Ectodermal cell (in vitro differentiated cells): ENCODE measurements at regions not wholly inside any gene's neighbourhood (a gene's known extent, or its start where the extent isn't known, plus 50 kb on each side); places are given as distances from the start of the nearest gene placed in this dataset.

Experiments
- H3K27ac ChIP-seq: 2 replicates; pipeline ENCODE4 v1.7.0; 2013; ENCODE audit warnings: mild to moderate bottlenecking, low read depth, low read length; ENCODE audit not compliant: insufficient read depth, poor library complexity, severe bottlenecking
- H3K27me3 ChIP-seq: 2 replicates; pipeline ENCODE4 v1.7.0; 2013; ENCODE audit warnings: mild to moderate bottlenecking, low read length; ENCODE audit not compliant: insufficient read depth, control insufficient read depth, poor library complexity, severe bottlenecking
- H3K36me3 ChIP-seq: one replicate; pipeline ENCODE4 v1.7.0; 2013; ENCODE audit warnings: low read length; ENCODE audit not compliant: control insufficient read depth, insufficient read depth
- H3K4me1 ChIP-seq: one replicate; pipeline ENCODE4 v1.7.0; 2013; ENCODE audit warnings: low read length; ENCODE audit not compliant: control insufficient read depth, insufficient read depth
- H3K4me3 ChIP-seq: 2 replicates; pipeline ENCODE4 v1.7.0; 2013; ENCODE audit warnings: low read depth, low read length, control low read depth; ENCODE audit not compliant: insufficient read depth
- H3K9me3 ChIP-seq: 2 replicates; pipeline ENCODE4 v1.7.0; 2013; ENCODE audit warnings: mild to moderate bottlenecking, low read length, moderate library complexity; ENCODE audit not compliant: control insufficient read depth
- WGBS, 2 experiments: methylation state at CpG; one replicate each; pipeline ENCODE4 v1.1.7; 2013; ENCODE audit warnings: missing lambda C conversion rate in 2 of 2; 5-methylcytosine and 5-hydroxymethylcytosine counted together

GRCh38 chr3:148280623-148281242 lies 417.0 kb upstream of the AGTR1 start:
- H3K27ac ChIP-seq, result no peak overlapping the region
- no peaks in the 10 kb centered on the region for H3K4me1 ChIP-seq
- H3K36me3 ChIP-seq, result no peaks in the 10 kb centered on the region
- H3K9me3 ChIP-seq, result no peaks in the 10 kb centered on the region
- WGBS, 2 experiments, result 94% methylated on average over 38 of the region's 38 CpGs
- no peaks in the 10 kb centered on the region for H3K27me3 ChIP-seq
- no peak overlapping the region for H3K4me3 ChIP-seq

GRCh38 chr3:148289159-148289558 lies 408.5 kb upstream of the AGTR1 start:
- H3K4me1 ChIP-seq, result no peaks in the 10 kb centered on the region
- no peaks in the 10 kb centered on the region for H3K36me3 ChIP-seq
- no peaks in the 10 kb centered on the region for H3K27me3 ChIP-seq
- no peak overlapping the region for H3K27ac ChIP-seq
- H3K9me3 ChIP-seq, result no peaks in the 10 kb centered on the region
- 95 to 97% methylated on average over 5 to 6 of the region's 6 CpGs for WGBS, 2 experiments
- H3K4me3 ChIP-seq, result no peak overlapping the region

- no peak overlapping the region for H3K4me3 ChIP-seq
- no peaks in the 10 kb centered on the region for H3K9me3 ChIP-seq
- no peaks in the 10 kb centered on the region for H3K27me3 ChIP-seq
- H3K27ac ChIP-seq, result no peak overlapping the region
- H3K36me3 ChIP-seq, result no peaks in the 10 kb centered on the region
- H3K4me1 ChIP-seq, result no peaks in the 10 kb centered on the region
Observed at GRCh38 chr3:148297013-148297412, 400.7 kb upstream of the AGTR1 start.

GRCh38 chr3:148307443-148307843 lies 390.3 kb upstream of the AGTR1 start:
- Histone ChIP-seq H3K4me3 (no peak overlapping the region), H3K27me3 (no peaks in the 10 kb centered on the region), H3K4me1 (no peaks in the 10 kb centered on the region), H3K27ac (no peak overlapping the region), H3K9me3 (no peaks in the 10 kb centered on the region), H3K36me3 (no peaks in the 10 kb centered on the region)
- WGBS, 2 experiments, result 91 to 100% methylated on average over 1 of the region's 2 CpGs

DNA sequence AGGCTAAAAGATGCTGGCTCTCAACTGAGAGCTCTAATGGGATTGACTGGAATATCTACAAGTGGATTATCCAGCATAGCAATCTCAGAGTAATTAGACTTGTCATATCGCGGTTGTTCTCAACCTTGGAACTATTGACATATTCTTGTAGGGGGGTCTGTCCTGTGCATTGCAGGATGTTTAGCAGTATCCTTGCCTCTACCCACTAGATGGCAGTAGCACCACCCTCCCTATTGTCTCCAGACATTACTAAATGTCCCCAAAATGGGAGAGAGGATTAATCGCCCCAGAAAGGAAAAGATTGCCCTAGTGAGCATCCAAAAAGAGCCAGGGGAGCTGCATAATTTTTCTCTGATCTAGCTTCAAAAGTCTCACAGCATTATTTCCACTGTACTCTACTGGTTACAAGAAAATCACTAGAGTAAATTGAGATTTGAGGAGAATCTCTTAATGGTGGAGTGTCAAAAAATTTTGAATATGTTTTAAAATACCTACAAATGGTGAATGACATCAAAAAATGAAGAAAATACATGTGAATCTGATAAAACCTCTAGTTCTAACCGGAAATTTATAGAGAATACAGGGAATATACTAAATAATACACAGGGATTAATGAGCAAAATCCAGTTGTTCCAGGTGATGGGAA lies 388.2 kb upstream of the AGTR1 start:
- Histone ChIP-seq H3K27ac (no peak overlapping the region), H3K4me1 (no peaks in the 10 kb centered on the region), H3K9me3 (no peaks in the 10 kb centered on the region), H3K4me3 (no peak overlapping the region), H3K27me3 (no peaks in the 10 kb centered on the region), H3K36me3 (no peaks in the 10 kb centered on the region)
- 43 to 54% methylated on average over 3 of the region's 4 CpGs for WGBS, 2 experiments

GRCh38 chr3:148315756-148316155 lies 381.9 kb upstream of the AGTR1 start:
- 90 to 92% methylated on average over 2 to 3 of the region's 3 CpGs for WGBS, 2 experiments
- Histone ChIP-seq H3K27ac (no peak overlapping the region), H3K9me3 (no peaks in the 10 kb centered on the region), H3K36me3 (no peaks in the 10 kb centered on the region), H3K4me3 (no peak overlapping the region), H3K4me1 (no peaks in the 10 kb centered on the region), H3K27me3 (no peaks in the 10 kb centered on the region)

- H3K27ac ChIP-seq, result no peak overlapping the region
- H3K4me1 ChIP-seq, result no peaks in the 10 kb centered on the region
- no peaks in the 10 kb centered on the region for H3K27me3 ChIP-seq
- 93% methylated on average over 3 of the region's 3 CpGs for WGBS, 2 experiments
- H3K36me3 ChIP-seq, result no peaks in the 10 kb centered on the region
- no peaks in the 10 kb centered on the region for H3K9me3 ChIP-seq
- no peak overlapping the region for H3K4me3 ChIP-seq
Observed at GRCh38 chr3:148318240-148318639, 379.5 kb upstream of the AGTR1 start.

GRCh38 chr3:148319161-148319915 lies 378.4 kb upstream of the AGTR1 start:
- no peak overlapping the region for H3K27ac ChIP-seq
- WGBS, 2 experiments, result 87 to 89% methylated on average over 4 to 7 of the region's 7 CpGs
- no peak overlapping the region for H3K4me3 ChIP-seq
- no peaks in the 10 kb centered on the region for H3K9me3 ChIP-seq
- no peaks in the 10 kb centered on the region for H3K36me3 ChIP-seq
- H3K27me3 ChIP-seq, result no peaks in the 10 kb centered on the region
- H3K4me1 ChIP-seq, result no peaks in the 10 kb centered on the region

DNA sequence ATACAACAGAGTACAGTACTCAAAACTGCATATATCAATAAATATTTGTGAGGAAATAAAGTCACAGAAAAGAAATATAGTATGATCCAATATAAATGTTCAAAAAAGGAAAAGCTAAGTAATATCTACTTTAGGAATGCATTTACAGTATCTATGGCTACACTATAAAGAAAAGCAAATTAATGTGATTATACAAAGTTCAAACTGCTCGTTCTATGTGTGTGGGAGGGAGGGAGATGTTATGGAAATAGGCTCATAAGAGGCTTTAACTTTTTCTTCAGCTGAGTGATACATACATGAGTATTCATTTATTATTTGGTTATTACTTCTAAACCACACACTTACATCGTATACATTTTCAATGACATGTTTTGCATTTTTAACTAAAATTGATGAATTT lies 377.7 kb upstream of the AGTR1 start:
- Histone ChIP-seq H3K27ac (no peak overlapping the region), H3K4me3 (no peak overlapping the region), H3K27me3 (no peaks in the 10 kb centered on the region), H3K9me3 (no peaks in the 10 kb centered on the region), H3K36me3 (no peaks in the 10 kb centered on the region), H3K4me1 (no peaks in the 10 kb centered on the region)
- no CpG with 5 or more reads among the region's 2 CpGs for WGBS, 2 experiments

DNA sequence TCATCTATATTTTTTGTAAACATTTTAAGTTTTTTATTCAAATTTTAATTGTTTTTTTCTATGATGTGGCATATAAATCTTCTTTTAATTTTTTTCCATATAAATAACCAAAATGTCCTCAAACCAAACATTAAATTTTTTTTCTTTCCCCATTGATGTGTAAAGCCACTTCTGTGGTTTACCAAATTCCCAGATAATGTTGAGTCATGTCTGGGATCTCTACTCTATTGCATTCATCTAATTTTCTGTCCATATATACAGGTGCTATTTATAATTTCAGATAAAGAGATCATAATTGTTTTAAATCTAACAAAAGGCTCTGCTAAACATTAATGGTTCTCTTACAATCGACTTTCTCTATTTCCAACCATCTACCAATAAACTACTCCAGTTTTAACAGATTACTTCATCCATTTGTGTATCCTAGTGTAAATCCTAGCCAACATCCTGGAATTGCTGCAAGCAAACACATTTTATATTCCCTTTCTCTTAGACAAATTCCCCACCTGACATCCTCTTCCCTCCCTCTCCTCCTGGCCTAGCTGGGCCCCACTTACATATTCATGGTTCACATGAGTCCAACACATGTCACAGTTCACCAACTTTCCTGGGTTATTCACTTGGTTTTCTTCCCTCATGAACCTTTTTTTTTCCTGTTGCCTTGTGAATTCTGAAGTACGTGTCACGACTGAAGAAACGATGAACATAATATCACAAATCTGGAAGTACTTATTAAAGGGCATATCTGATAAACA lies 368.0 kb upstream of the AGTR1 start:
- no peaks in the 10 kb centered on the region for H3K27me3 ChIP-seq
- H3K4me1 ChIP-seq, result peaks cover 8% of the 10 kb centered on the region
- no peaks in the 10 kb centered on the region for H3K36me3 ChIP-seq
- no peaks in the 10 kb centered on the region for H3K9me3 ChIP-seq
- H3K27ac ChIP-seq, result no peak overlapping the region
- WGBS, 2 experiments, result 98 to 100% methylated on average over 1 to 4 of the region's 4 CpGs
- no peak overlapping the region for H3K4me3 ChIP-seq
